ENCODE measurements at regions not wholly inside any gene's neighbourhood (a gene's known extent, or its start where the extent isn't known, plus 50 kb on each side); places are given as distances from the start of the nearest gene placed in this dataset.

GRCh38 chr10:42476101-42476500 lies 162.3 kb downstream of the ZNF33B start:
- TF ChIP-seq CTCF (IDR thresholded peaks at IDR 0.05): no peak
- TF ChIP-seq POLR2A (IDR thresholded peaks at IDR 0.05): no peak

All from lower leg skin (tissue), 3 donors.